ENCODE measurements at regions not wholly inside any gene's neighbourhood (a gene's known extent, or its start where the extent isn't known, plus 50 kb on each side); places are given as distances from the start of the nearest gene placed in this dataset.

DNA sequence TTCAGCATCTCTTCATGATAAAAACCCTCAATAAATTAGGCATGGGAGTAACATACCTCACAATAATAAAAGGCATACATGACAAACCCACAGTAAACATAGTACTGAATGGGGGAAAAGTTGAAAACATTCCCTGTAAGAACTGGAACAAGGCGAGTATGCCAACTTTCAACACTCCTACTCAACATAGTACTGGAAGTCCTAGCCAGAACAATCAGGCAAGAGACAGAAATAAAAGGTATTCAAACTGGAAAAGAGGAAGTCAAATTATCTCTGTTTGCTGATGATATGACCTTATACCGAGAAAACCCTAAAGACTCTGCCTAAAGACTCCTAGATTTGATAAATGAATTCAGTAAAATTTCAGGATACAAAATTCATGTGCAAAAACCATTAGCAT lies 167.6 kb downstream of the TMEM38B start:
- no peak for DNase-seq

DNA sequence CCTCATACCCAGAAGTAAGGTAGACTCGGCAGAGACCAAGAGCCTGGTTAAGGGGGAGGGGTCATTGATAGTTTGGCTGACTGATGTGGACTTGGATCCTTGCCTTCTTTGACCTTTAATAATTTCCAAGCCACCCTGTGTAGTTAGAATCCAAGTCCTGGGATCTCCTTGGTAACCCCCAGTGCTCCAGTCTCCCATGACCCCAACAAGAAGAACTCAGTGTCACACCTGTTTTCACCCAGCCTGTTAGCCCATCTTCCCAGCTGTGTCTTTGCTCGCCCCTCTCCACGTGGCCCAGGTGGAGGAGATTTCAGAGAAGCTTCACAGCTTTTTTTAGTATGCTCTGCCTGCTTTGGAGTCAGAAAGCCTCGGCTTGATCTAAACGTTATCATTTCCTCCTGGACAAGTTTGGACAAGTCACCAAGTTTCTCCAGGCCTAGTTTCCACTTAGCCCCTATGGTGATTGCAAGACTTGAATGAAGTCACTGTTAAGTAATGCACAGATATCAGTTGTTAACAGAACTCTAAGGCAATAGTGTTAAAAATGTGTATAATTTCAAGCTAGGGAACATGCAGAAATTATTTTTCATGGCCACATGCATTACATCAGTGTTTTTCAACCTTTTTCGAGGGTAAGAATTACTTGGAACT lies 170.0 kb downstream of the TMEM38B start:
- no peak for DNase-seq

DNA sequence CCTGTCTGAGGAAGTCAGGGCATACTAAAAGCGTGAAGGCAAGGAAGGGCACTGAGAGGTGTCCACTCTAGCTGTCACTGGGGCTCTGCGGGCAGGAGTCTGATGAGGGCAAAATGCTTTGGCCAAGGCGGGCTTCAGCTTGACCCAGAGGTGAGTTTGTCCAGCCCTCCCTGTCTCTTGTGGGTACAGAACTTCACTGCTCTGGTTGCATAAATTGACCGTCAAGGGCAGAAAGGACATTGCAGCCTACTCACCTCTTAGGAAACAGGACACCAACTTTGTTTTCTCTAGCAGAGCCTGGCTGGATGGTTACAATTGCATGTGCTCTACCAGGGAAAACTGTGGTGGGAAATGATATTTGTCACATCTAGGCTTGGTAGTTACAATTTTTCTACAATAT lies 170.9 kb downstream of the TMEM38B start:
- DNase-seq, result no peak

DNA sequence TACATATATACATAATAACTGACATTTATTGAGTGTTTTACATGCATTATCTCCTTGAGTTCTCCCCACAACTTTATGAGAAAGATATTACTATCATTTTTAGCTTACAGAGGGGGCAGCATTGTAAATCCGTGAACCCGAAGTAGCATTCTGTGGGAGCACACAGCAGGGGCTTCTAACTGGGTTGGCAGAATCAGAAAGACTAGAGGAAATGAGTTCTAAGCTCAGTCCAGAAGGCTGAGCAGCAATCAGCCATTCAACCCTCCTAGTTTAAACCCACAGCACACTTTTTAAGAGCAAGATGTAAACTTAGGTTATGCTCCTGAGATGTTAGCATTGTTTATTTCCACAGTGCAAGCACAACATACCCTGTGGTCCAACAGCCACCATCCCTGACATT lies 177.2 kb downstream of the TMEM38B start:
- DNase-seq, result no peak

DNA sequence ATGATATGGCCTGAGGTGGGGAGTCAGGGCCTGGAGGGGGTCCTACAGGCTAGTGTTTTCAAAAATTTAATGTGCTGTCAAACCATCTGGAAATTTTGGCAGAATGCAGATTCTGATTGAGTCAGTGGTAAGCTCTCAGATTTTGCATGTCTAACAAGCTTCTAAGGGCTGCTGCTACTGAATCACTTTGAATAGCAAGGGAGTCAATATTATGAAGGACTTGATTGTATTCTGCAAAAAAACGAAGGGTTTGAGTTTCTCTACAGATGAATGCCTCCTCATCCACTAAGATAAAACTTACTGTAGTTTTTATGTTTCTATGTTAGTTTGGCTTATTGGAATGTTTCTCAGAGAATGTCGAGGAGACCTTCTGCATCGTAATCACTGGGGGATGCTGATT lies 179.5 kb downstream of the TMEM38B start:
- no peak for DNase-seq

DNA sequence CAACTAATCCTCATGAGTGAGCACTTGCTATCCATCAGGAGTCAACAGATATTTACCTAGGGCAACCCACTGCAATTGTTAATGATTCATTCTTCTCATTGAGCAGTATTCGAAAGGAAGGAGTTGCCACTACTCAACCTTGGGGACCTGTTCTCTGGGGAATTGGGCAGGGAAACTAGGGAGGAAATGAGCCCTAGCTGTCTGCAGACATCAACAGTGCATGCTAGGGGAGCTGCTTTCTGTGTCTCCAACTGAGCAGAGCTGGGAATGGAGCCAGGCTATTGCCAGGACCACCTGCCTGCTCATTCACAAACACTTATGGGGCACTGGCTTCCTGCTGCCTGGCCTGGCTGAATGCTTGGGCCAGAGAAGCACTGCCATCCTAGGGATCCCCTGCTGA lies 183.4 kb downstream of the TMEM38B start:
- DNase-seq, result no peak

DNA sequence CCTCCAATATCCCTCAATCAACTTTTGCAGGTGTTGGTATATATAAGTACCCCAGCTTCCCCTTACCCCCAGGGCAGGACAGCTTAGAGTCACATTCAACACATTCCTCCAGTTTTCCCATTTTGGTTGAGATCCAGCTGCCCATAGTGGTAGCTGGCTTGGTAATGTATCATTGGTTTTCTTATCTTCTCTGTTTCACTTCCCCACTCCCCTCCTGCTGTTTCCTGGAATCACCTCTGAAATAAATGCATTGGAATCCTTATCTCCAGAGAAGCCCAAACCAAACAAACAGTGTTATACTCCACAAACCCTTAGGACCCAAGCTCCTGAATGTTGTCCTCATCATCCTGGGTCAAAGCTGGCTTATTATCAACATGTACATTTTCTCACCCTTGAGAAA lies 184.8 kb downstream of the TMEM38B start:
- no peak for DNase-seq

DNA sequence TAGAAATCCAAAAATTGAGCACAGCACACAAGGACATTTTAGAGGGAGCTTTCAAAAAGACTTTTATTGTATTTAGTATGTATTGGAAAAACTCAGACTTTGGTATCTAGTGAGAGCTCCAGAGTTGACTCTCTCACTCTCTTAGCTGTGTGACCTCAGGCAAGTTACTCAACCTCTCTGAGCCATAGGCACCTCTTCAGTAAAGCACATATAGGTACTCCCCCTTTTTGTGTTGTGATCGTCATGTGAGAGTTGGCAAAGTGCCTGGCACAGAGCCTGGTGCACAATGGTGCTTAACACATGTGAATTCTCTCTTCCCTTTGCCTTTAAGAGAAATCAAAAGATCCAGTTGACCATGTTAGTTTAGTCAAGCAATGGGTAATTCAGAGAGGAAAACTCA lies 186.2 kb downstream of the TMEM38B start:
- no peak for DNase-seq

DNA sequence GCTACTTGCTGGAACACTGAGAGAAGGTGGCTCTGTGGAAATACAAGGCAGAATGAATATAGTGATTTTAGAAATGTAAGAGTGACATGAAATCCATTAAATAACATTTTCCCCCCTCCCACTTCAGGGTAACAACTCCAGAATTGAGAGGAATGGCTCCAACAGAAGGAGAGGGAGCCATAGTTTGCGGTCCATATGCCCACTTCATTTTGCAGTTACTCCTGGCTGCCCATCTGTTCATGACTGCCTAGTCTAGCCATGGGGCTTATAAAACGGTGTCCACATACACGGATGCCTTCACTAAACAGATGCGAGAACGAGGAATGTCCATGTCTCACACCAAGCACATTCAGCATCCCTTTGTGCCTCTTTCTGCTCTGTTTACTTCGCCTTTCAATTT lies 186.7 kb downstream of the TMEM38B start:
- no peak for DNase-seq

DNA sequence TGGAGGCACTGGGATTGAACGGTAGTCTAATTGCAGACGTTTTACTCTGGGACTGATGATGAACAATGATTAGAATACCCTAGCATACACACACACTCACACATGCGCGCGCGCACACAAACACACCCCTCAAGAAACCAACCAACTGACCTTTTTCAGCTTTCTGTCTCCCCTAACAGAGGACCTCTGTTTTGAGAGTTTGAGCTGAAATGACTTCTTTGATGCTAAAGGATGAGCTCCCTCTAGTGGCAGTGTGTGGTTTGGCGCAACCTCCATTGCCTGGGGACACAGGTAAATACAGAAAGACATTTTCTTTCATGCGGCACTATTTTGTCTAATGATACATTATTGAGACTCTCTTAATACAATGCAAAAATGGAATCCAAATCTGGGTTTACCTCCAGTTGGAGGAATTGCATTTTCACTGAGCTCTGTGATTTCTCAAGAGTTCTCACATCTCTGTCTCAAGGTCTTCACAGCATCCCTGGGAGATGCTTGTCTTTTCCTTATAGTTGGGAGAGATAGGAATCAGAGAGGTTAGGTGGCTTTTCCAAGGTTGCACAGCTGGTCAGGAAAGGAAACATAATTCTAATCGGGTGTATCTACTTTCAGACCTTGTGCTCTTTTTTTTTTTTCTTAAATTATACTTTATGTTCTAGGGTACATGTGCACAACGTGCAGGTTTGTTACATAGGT lies 187.5 kb downstream of the TMEM38B start:
- DNase-seq, result peak; percentile 76

DNA sequence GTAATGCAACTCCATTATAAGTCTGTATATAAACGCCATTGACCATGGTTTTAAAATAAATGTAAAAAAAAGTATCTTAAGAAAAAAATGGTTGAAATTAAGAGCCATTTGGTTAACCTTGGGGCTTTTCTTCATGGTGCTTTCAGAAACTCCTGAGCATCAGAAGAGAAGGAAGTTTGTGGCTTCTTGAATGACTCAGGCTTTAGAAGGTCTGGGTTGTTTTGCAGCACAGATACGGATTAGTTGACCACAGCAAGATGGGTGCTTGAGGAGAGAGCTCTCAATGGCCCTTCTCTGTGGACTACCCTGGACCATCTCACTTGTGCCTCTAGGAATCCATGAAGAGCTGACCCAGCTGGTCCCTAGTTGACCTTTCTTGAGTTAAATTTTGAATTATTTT lies 189.5 kb downstream of the TMEM38B start:
- no peak for DNase-seq

DNA sequence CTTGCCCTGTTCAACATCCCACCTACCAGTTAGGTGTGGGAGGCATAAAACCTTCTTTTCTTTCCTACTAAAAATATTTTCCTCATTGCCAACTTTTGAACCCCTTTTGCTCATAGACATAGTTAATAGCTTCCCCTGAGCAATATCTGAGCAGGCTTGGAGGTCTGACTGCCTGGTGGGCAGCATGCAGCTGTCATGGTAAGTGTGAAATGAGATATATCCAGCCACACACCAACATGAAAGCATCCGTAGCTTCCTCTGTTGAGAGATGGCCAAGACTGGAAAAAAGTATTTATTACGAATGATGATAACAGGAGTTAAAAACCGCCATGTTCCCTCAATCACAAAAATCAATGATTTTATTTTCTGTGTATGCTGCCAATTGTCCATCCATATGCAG lies 190.1 kb downstream of the TMEM38B start:
- DNase-seq, result no peak

DNA sequence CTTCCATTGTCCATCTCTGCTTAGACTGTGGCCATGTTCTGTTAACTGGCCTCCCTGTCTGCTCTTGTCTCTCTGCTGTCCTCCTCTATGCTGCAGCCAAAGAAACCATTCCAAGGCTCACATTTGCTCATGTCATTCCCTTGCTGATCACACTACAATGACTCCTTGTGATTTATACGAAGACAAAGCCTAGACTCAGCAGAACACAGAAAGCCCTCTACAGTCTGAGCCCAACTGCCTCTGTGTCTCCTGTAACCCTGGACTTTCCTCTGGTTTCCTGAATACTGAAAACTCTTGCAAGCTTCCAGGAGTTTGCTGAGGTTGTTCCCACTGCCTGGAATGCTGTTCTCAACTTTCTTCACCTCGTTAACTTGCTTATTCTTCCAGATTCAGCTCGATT lies 191.8 kb downstream of the TMEM38B start:
- DNase-seq, result no peak

DNA sequence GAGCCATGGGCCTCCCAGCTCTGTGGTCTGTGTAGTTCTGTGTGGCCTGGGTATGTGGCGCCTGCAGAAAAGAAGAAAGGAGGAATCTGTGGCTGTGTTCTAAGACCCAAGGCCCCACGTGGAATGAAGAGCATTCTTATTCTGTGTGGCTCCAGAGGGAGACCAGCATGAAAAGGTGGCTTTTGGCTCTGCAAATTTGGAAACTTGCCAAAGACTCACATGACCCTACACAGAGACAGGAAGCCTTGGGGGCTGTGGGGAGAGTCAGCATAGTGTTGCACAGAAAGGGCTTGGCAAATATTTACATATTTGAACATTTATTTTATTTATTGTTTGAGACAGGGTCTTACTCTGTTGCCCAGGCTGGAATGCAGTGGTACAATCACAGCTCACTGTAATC lies 193.3 kb downstream of the TMEM38B start:
- no peak for DNase-seq

DNA sequence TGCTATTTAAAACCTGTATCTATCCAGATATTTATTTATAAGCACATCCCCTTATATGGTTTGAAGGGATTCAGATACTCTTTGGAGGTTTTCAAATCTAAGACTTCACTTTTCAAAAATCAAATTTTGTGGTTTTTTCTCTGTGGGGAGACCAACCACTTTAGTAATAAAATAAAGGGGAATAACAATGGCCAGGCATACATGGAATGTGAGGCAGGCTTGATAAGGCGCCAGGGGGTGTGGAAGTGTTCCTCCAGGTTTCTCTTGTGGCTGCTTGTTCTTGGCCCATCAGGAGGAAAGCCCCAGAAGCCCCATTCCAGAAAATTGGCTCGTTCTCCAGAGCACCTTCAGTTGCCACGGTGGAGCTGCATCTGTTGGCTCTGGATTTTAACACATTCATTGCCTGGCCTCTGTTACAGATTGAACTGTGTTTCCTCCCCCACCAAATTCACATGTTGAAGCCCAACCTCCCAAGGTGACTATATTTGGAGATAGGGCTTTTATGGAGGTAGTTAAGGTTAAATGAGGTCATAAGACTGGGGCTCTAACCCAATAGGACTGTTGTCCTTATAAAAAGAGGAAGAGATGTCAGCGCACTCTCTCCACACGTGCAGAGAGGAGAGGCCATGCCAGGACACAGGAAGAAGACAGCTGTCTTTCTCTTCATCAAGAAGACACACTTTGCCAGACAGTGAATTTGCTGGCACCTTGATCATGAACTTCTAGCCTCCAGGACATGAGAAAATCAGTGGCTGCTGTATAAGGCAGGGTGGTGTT lies 195.9 kb downstream of the TMEM38B start:
- DNase-seq, result no peak

DNA sequence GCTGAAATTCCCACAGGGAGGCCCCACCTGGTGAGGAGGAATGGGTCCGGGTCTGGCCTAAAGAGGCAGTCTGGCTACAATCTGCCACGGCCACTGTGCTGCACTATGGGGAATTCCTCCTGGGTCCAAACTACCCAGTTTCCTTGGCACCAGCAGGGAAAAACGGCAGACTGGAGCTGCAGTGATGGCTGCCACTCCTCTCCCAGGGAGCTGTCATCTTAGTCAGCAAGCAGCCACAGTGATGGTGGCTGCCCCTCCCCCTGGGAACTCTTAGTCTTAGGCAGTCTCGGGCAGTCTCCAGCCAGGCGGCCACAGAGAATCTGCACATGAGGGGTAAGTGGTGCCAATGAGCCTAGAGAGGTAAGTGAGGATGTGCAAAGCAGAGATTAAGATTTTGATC lies 205.8 kb downstream of the TMEM38B start:
- no peak for DNase-seq

DNA sequence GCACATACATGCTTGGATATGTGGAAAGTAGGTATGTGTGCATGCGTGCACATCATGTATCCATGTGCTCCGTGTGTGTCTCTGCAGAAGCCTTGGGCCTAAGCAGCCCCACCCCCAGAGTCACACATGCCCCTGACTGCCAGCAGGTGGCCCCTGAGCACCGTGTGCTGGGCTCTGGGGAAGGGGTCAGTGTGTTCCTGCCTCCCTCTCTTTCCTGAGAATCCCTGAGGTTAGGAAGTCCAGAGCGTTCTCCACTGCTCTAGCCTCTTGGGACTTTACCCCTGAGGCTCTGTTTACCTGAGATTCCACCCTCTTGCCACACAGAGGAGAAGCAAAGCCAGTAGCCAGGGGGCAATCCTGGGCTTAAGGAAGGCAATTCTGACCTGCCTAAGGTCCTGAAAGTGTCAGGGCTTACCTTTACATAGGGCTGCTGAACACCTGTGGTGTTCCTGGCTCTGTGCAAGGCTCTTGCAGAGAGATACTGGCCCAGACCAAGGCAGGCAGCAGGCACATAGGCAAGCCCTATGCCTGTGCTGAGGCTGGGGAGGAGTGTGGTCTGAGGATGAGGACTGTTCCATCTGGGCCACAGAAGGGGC lies 207.3 kb downstream of the TMEM38B start:
- peak; percentile 5 for DNase-seq

DNA sequence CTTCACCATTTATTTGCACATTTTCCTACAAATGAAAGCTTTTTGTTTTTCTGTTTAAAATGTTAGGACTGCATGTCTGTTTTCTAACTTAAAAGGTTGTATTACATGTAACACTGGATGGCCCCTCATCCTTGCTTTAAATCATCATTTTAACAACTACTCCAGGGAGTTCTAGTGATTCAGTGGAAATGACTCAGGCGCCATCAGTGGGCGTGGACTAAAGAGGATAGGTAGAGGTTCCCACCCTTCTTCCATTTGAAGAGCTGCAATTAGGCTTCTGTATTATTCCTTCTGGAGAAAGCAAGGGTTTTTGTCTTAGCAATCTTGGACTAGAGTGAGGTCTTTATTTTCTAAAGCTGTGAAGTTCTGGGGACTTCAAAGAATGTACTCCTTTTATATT lies 213.7 kb downstream of the TMEM38B start:
- DNase-seq, result no peak

DNA sequence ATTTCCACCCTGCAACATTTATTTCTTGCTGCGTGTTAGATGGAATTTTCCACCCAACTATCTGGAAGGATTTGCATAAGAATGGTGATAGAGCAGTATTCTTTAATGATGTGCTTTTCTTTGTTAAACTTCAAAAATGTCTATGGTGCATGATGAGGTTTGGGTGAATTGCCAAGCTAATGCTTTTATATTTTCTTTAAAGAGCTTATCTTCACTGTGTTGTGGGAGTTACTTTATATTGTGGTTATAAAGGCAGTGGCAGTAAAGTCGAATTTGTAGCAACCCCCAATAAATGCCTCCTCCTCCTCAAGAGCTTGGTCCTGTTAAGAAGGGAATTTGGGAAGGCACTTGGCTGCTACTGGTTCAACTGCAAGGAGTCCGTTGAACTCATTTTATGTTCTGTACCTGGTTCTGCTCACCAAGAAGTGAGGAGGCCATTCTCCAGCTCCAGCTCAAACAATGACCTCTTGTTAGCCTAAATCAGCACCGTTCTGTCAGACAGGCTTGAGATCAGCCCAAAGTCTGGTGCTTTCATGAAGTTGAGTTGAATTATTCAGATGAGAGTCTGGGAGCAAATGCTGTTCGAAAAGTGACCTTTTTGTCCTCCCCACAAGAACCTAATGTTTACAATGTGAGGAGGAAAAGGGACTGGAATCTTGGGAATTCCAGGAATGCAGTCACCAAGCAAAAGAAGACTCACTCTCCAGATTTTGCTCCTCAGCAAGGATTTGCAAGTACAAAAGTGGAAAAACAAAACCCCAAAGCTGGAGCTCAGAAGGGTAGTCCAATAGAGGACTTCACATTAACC lies 217.0 kb downstream of the TMEM38B start:
- DNase-seq, result no peak

DNA sequence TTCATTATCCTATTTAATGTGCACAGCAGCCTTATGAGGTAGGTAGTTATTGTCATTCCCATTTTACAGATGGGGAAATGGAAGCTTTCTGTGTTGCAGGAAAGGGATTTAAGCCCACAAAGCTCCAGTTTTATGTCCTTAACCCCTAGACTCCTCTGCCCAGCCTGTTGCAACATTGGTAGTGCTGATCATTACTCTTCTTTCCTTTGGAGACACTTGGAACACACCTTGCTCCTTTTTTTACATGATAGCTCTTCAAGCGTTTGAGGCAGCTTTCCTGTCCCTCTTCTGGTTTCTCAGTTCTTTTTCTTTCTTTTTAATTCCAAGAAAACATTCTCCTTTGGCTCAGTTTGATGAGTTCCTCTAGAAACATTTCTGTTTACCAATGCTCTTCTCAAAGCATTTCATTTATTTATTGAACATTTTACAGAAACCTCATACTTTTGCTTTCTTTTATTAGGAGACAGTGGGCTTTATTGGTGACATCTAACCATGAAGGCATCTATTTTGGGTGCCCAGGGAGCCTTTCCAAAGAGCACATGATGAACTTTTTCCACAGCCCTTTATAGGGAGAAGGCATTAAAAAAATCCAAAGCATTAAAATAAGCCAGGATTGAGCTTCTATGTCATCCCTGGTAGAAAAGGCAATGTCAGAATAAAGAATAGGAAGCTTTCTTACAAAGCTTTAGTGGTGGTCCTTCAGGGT lies 218.0 kb downstream of the TMEM38B start:
- DNase-seq, result no peak

DNA sequence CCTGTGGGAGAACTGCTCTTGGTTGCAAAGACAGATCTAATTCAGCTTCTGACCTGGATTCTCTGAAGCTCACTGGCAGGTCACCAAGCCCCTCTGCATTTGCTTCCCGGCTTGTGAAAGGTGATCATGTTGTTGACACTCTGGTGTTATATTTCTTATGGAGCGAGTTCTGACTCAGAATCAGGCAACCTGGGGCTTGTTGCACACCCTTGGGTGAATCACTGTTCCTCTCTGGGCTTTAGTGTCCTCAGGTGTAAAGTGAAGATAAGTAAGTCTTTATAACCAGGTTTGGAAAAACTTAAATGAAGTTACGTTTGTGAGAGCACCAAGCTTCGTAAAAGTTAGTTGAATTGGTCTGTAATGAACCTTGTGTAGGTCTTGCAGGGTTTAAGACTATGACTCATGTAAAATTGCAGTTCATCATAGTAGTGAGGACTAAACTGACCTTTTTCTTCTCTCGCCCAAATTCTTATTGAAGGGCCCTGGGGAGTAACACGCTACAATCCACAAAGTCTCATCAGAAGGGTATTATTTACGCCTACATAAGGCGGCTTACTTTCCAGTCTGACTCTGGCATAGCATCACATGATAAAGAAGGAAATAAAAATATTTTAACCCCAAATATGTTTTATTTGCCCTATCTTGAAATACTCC lies 218.6 kb downstream of the TMEM38B start:
- no peak for DNase-seq
